PC-3 (cell line): ENCODE measurements at regions not wholly inside any gene's neighbourhood (a gene's known extent, or its start where the extent isn't known, plus 50 kb on each side); places are given as distances from the start of the nearest gene placed in this dataset.

Experiments
- ATAC-seq: fragments of 200-7000 bp; cut with Tn5 transposase; 2 replicates; pipeline ENCODE4 v1.9.1; 2020; ENCODE audit warnings: mild to moderate bottlenecking, moderate library complexity
- BruUV-seq: library from RNA; stranded (reverse); fragments of 400-500 nt; replicated peaks from 2 replicates; lab custom pipeline; 2021; lab: Mats Ljungman, UMichigan
- CTCF ChIA-PET: fragments of 300-600 bp; sonication (Branson Sonifier 250); formaldehyde crosslinking; loops from one replicate; lab custom pipeline; 2022; ENCODE audit warnings: antibody characterized with exemption; lab: Charles Lee
- POLR2A ChIA-PET: fragments of 300-600 bp; sonication (Branson Sonifier 250); formaldehyde crosslinking; loops from one replicate; lab custom pipeline; 2022; ENCODE audit warnings: antibody characterized with exemption; ENCODE audit not compliant: unreplicated experiment; lab: Charles Lee
- DNase-seq: peaks from one replicate; pipeline ENCODE4 v3.0.0-alpha.2; 2015
- H2AFZ ChIP-seq: fragments of 300-600 bp; sonication (generic); 2 replicates; pipeline ENCODE4 v1.6.0; 2016; ENCODE audit warnings: antibody characterized with exemption, low read length
- H3F3A ChIP-seq: fragments of 300-600 bp; sonication (generic); one replicate; pipeline ENCODE4 v1.6.0; 2017; ENCODE audit warnings: antibody characterized with exemption, low read length, control low read depth, mild to moderate bottlenecking; ENCODE audit not compliant: unreplicated experiment
- H3K27ac ChIP-seq: fragments of 300-600 bp; sonication (generic); 2 replicates; pipeline ENCODE4 v1.5.1; 2016; ENCODE audit warnings: mild to moderate bottlenecking, low read length
- H3K27me3 ChIP-seq: fragments of 300-600 bp; sonication (generic); 2 replicates; pipeline ENCODE4 v1.6.1; 2016; ENCODE audit warnings: low read length, mixed read lengths
- H3K36me3 ChIP-seq: fragments of 300-600 bp; sonication (generic); 2 replicates; pipeline ENCODE4 v1.6.1; 2016; ENCODE audit warnings: low read depth, mixed run types, low read length, mixed read lengths
- H3K4me1 ChIP-seq: fragments of 300-600 bp; sonication (generic); 2 replicates; pipeline ENCODE4 v1.5.1; 2016; ENCODE audit warnings: low read length; ENCODE audit not compliant: insufficient read depth
- H3K4me2 ChIP-seq: fragments of 300-600 bp; sonication (generic); 2 replicates; pipeline ENCODE4 v1.6.0; 2016; ENCODE audit warnings: low read length
- H3K4me3 ChIP-seq: fragments of 300-600 bp; sonication (generic); 2 replicates; pipeline ENCODE4 v1.5.1; 2016; ENCODE audit warnings: mild to moderate bottlenecking, low read length, mixed read lengths
- H3K79me2 ChIP-seq: fragments of 300-600 bp; sonication (generic); 2 replicates; pipeline ENCODE4 v1.6.1; 2017; ENCODE audit warnings: low read length, mixed read lengths
- H3K9ac ChIP-seq: fragments of 300-600 bp; sonication (generic); 2 replicates; pipeline ENCODE4 v1.6.0; 2016; ENCODE audit warnings: mild to moderate bottlenecking, low read length
- H3K9me2 ChIP-seq: fragments of 300-600 bp; sonication (generic); replicated peaks from 2 replicates; pipeline ENCODE4 v1.6.1; 2016; ENCODE audit warnings: mixed run types, low read length, mixed read lengths
- H3K9me3 ChIP-seq: fragments of 300-600 bp; sonication (generic); 2 replicates; pipeline ENCODE4 v1.6.1; 2016; ENCODE audit warnings: low read length, mixed read lengths
- H4K20me1 ChIP-seq: fragments of 300-600 bp; sonication (generic); 2 replicates; pipeline ENCODE4 v1.6.1; 2016; ENCODE audit warnings: low read length, mixed read lengths
- CTCF ChIP-seq: fragments of 300-600 bp; sonication (generic); conservative IDR thresholded peaks from 2 replicates; pipeline ENCODE4 v1.5.1; 2017; ENCODE audit warnings: antibody characterized with exemption, low read depth, mild to moderate bottlenecking, low read length
- EZH2 ChIP-seq: fragments of 300-600 bp; sonication (generic); IDR thresholded peaks from one replicate; pipeline ENCODE4 v1.6.1; 2017; ENCODE audit warnings: antibody characterized with exemption, mild to moderate bottlenecking, low read length; ENCODE audit not compliant: unreplicated experiment
- EZH2phosphoT487 ChIP-seq: fragments of 300-600 bp; sonication (generic); IDR thresholded peaks from 2 replicates; pipeline ENCODE4 v1.6.1; 2018; ENCODE audit warnings: mild to moderate bottlenecking, antibody characterized with exemption, low read length, borderline replicate concordance
- intact Hi-C: fragments of 100-400 bp; cut with micrococcal nuclease; formaldehyde crosslinking; loops from 2 replicates; pipeline ENCODE4 v1.9.0; 2023

DNA sequence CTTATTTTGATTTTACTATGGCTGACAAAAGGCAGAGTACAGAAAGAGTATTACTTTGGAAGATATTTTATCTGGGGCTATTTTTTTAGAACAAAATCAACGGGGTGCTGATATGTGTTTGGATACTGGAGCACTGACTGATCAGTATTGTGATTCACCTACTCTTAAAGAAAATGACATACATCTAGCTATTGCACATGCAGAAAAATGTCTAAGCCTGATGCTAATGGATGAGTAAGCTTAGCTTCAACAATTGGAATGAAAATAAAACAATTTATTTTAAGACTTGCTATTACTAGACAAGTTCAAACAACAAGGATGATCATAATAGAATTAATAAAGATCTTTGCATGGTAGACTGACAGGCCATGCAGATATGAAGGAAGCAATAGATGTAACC is 262.0 kb downstream of the PPP1R2C start:
- Histone ChIP-seq H3K9me3 (no peaks in the 10 kb centered on the region), H3K4me2 (no peak overlapping the region), H3K9ac (no peak overlapping the region), H4K20me1 (no peaks in the 10 kb centered on the region), H3F3A (no peaks in the 10 kb centered on the region), H3K4me1 (no peaks in the 10 kb centered on the region), H3K36me3 (no peaks in the 10 kb centered on the region), H3K27me3 (no peaks in the 10 kb centered on the region), H3K9me2 (no peaks in the 10 kb centered on the region), H3K27ac (no peak overlapping the region), H3K4me3 (no peak overlapping the region), H3K79me2 (no peaks in the 10 kb centered on the region), H2AFZ (no peak overlapping the region)
- CTCF ChIA-PET = no interaction called here
- TF ChIP-seq EZH2 (no peak), CTCF (no peak)
- no peak for ATAC-seq
- no peak for DNase-seq
- intact Hi-C loops = no loop called here
- POLR2A ChIA-PET = no interaction called here
- BruUV-seq = no TSS peak

DNA sequence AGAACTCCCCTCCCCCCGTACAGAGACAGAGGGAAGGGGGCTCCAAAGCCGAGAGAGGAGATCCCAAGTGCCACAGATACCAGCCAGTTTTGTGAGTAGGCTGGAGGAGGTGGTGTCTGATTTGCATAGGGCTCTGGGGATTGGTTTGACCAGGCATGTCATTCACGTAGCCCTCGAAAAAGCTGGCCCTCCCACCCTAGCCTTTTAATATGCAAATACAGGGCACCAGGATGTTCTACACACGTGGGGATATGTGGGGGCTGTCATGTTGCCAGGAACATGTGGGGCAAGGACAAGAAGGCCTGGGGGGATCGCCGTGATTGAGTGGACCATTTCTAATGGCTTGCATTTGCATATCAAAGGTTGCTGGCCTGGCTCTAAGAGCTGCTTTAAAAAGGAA is 272.9 kb downstream of the PPP1R2C start:
- Histone ChIP-seq H3K4me2 (no peak overlapping the region), H3K27me3 (no peaks in the 10 kb centered on the region), H3K27ac (no peak overlapping the region), H3K4me3 (no peak overlapping the region), H3K9me2 (no peaks in the 10 kb centered on the region), H3K36me3 (no peaks in the 10 kb centered on the region), H3K9me3 (no peaks in the 10 kb centered on the region), H3K79me2 (no peaks in the 10 kb centered on the region), H3F3A (no peaks in the 10 kb centered on the region), H2AFZ (no peak overlapping the region), H3K9ac (no peak overlapping the region), H3K4me1 (no peaks in the 10 kb centered on the region), H4K20me1 (no peaks in the 10 kb centered on the region)
- intact Hi-C loops = no loop called here
- ChIA-PET CTCF (no interaction called here), POLR2A (no interaction called here)
- DNase-seq (no peak), ATAC-seq (no peak)
- TF ChIP-seq EZH2phosphoT487 (no peak), EZH2 (no peak), CTCF (no peak)
- BruUV-seq = no TSS peak

DNA sequence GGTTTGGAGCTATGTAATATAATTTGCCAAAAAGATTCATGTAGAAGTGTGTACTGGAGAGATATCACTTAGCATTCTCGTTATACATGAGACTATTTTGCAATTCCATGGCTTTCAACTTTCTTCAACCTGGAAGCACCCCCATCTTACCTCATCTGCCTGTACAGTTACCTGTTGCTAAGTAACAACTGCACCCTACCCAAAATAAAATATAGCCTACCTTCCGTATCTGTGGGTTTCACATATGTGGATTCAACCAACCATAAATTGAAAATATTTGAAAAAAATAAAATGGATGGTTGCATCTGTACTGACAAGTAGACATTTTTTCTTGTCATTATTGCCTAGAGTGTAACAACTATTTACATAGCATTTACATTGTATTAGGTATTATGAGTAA is 278.3 kb downstream of the PPP1R2C start:
- no peak overlapping the region for H3K9ac ChIP-seq
- no peaks in the 10 kb centered on the region for H3K36me3 ChIP-seq
- POLR2A ChIA-PET = no interaction called here
- no peaks in the 10 kb centered on the region for H3F3A ChIP-seq
- H3K4me1 ChIP-seq = no peaks in the 10 kb centered on the region
- BruUV-seq = no TSS peak
- no peaks in the 10 kb centered on the region for H3K27me3 ChIP-seq
- ATAC-seq (no peak), DNase-seq (no peak)
- intact Hi-C loops = no loop called here
- CTCF ChIA-PET = no interaction called here
- H3K4me3 ChIP-seq = no peak overlapping the region
- H3K4me2 ChIP-seq = no peak overlapping the region
- no peaks in the 10 kb centered on the region for H3K79me2 ChIP-seq
- no peaks in the 10 kb centered on the region for H3K9me2 ChIP-seq
- H2AFZ ChIP-seq = no peak overlapping the region
- TF ChIP-seq CTCF = no peak
- TF ChIP-seq EZH2 = no peak
- no peak for TF ChIP-seq EZH2phosphoT487
- H4K20me1 ChIP-seq = no peaks in the 10 kb centered on the region
- H3K9me3 ChIP-seq = no peaks in the 10 kb centered on the region
- no peak overlapping the region for H3K27ac ChIP-seq
